Hematopoietic multipotent progenitor cell treated with erythropoietin and hydrocortisone succinate and interleukin-3 and kit ligand, for 6 days (in vitro differentiated cells): ENCODE measurements at regions not wholly inside any gene's neighbourhood (a gene's known extent, or its start where the extent isn't known, plus 50 kb on each side); places are given as distances from the start of the nearest gene placed in this dataset.

Experiments
- DNase-seq: peaks from one replicate; pipeline ENCODE4 v3.0.0-alpha.2; 2015

- DNase-seq: no peak
Measured at GRCh38 chr2:199624958-199625357, 167.2 kb upstream of the SATB2 start.

DNA sequence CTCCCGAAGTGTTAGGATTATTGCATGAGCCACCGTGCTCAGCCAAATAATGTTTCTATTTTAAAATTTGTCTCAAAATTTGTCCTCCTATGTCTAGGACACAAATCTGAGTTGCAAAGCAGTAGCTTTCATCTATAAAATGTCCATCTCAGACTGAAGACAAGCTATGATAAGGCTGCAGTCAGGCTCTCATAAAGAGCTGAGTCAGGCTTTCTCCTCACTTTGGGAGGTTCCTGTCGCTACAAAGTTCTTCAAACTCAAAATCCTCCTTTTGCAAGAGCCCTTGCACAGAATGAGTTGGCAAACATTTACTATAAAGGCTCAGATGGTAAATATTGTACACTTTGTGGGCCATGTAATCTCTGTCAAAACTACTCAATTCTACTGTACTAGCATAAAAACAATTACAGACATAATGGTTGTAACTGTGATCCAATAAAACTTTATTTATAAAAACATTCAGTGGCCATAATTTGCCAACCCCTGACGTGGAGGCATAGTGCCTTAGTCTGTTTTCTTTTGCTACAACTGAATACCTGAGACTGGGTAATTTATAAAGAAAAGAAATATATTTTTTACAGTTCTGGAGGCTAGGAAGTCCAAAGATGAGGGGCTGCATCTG, 154.9 kb upstream of the SATB2 start:
- no peak for DNase-seq

DNA sequence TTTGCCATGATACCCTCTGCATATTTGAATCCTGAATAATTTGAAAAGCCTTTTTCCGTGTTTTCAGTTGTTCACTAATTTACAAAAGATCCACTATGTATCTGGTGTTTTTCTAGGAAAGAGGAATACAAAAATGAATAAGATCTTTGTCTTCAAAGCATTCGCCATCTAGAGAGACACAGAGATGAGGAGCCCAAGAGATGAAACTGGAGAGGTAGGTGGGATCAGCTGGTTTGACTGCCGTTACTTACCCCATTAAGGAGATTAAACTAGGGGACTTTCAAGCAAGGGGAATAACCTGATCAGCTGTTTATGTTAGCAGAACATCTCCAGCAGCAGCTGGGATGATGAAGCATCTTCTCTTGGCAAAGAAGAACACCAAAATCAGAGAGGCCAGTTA, 150.2 kb upstream of the SATB2 start:
- no peak for DNase-seq

DNA sequence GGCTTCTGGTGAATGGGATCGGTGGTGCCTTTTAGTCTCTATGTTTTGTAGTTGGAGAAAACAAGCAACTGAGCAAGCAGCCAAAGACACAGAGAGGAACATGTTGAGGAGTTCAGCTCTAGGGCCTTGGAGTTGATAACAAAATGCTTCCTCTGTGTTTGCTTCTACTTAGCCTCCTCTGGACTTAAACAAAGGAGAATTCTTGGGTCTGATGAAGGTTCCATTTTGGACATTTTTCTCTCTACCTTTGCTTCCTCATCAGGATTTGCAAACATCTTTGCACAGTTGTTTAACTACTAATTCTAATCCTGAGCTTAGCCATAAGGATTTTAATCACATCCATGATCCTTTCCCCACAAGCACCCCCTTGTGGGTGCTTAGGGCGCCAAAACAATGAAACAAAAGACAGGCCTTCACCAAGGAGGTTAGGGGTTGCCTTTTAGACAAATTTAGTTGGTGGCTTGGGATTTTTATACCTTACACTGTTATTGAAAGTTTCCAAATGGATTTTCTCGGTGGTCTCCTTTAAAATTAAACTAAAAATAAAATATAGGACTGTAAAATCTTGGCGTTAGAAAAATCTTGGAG, 148.5 kb upstream of the SATB2 start:
- DNase-seq: peak; percentile 16

GRCh38 chr2:199603721-199604291, 146.1 kb upstream of the SATB2 start:
- no peak for DNase-seq

GRCh38 chr2:199602896-199603717, 145.4 kb upstream of the SATB2 start:
- DNase-seq: no peak

DNA sequence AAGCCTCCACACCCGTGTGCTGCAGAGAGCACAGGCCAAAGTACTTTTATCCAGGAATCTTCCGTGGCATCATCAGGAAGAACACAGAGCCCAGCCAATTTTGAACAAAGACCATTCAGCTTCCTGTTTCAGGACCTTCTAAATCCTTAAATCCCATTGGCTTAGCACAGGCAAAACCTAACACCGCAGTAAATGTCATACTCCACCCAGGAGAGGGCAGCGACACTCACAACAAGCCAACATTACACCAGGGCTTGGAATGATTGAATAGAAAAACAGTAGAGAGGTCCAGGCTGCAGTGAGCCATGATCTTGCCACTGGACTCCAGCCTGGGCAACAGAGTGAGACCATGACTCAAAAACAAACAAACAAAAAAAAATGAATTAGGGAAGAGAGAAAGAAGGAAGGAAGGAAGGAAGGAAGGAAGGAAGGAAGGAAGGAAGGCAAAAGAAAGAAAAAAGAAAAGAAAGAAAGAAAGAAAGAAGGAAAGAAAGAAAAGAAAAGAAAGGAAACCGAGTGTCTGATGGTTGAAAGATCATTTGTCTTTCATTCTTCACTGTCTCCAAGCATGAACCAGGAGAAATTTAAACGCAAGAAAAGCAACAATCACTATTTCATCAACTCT, 144.6 kb upstream of the SATB2 start:
- peak; percentile 57 for DNase-seq

GRCh38 chr2:199596549-199596948, 138.8 kb upstream of the SATB2 start:
- DNase-seq: peak; percentile 72

- DNase-seq: no peak
Measured at GRCh38 chr2:199594443-199594842, 136.7 kb upstream of the SATB2 start.

DNA sequence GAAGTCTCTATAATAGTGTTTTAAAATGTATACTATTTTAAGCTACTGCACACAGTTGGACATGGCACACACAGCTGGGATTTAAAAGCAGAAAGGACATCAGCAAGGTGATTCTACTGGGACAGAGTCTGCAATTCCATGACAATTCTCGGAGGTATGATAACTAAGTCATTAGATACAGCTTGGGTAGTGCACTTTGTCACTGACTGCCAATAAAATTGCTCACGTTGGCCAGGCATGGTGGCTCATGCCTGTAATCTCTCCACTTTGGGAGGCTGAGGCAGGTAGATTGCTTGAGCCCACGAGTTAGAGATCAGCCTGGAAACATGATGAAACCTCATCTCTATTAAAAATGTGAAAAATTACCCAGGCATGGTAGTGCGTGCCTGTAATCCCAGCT, 134.1 kb upstream of the SATB2 start:
- DNase-seq: no peak

DNA sequence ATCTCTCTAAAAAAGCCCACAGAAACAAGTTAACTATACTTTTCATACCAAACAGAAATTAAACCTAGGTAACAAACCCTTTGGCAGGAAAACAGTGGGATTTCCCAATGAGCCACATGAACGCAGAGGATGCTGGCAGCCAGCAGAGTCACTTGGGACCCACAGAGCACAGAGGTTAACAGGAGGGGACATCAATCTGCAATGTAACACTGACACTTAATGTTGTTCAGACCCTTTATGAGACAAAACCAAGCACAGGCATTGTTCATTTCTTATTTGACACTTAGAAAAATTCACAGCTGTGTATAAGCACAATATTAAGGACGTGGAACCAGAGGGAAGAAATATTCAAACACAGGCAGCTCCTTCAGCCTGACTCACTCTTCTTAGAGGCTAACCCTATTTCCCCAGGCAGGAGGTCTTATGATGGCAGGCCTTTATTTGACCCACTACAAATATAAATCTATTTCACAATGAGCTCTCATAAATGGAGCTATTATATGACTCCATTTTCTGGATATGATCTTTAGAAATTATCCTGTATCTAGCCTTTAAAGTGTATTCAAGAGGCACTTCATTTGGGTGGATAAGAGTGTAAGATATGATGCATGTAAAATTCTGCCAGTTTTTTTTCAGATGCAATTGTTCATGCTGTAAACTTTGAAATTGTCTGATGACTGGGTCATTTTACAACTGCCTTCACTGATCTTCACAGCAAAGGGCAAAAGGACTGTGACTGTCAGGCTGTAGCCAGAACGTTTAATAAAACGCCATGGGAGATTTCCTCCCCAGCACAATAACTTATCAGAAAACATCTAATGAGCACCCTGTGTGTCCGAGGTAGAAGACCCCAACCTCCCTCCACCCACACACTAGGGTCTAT, 132.8 kb upstream of the SATB2 start:
- DNase-seq: no peak

- no peak for DNase-seq
Measured at GRCh38 chr2:199589306-199589705, 131.6 kb upstream of the SATB2 start.

GRCh38 chr2:199588054-199588453, 130.3 kb upstream of the SATB2 start:
- DNase-seq: no peak

DNA sequence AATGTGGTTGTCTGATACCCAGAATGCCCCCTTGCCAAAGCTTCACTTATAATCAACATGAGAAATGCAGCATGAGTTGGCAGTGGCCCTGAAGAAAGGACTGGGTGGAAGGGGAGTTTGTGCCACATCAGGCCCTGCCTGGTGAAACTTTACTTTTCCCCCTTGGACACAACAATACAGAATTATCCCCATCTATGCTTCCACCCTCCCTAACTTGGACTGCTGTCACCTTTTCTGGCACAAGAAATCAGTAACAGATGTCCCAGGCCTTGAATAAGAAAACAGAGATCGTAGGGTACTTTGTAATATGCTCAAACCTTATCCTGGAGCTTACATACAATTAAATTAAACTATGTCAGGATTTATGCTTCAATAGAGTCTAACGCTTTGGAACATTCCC, 128.9 kb upstream of the SATB2 start:
- no peak for DNase-seq

- DNase-seq: no peak
Measured at GRCh38 chr2:199583676-199584075, 125.9 kb upstream of the SATB2 start.

DNA sequence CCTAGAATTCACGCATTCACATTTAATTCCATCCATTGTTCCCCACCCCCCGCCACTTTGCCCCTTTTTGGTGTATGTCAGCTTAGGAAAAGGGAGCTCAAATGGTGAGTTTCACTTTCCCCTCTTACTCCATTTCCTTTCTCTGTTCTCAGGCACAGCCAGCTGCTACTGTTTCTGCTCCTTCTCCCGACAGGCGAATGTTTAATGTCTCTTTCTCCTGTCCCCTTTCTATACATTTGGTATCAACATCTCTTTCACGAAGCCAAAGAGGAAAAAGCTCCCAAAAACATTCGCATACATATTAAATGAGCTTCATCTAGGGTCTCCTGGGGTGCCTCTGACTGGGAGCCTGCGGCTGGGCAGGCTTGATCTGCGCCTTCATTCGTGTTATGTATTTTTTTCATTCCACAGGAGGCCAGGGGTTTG, 124.2 kb upstream of the SATB2 start:
- no peak for DNase-seq

- DNase-seq: no peak
Measured at GRCh38 chr2:199581408-199581807, 123.7 kb upstream of the SATB2 start.

- no peak for DNase-seq
Measured at GRCh38 chr2:199575416-199575815, 117.7 kb upstream of the SATB2 start.

DNA sequence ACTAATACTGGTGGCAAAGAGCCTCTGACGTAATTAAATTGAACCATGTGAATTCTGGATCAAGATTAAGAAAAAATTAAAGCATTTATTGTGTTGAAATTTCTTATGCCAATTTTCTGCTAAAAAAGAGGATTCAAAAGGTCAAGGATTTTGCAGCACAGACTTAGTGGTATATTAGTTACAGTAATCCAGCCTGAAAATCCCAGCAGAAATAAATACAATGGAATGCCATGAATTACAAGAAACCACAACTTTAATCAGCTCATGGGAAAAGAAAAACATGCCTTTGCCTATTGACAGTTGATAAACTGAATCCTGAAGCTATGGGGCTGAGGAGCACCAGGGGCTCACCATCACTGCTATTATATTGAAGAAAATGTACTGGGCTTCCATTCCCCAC, 114.8 kb upstream of the SATB2 start:
- no peak for DNase-seq

GRCh38 chr2:199570934-199571333, 113.2 kb upstream of the SATB2 start:
- no peak for DNase-seq

GRCh38 chr2:199569336-199569735, 111.6 kb upstream of the SATB2 start:
- DNase-seq: no peak

GRCh38 chr2:199558156-199558555, 100.4 kb upstream of the SATB2 start:
- no peak for DNase-seq
